Activated CD4-positive, alpha-beta T cell treated with anti-CD3 and anti-CD28 coated beads, Interleukin-2, amount 50 U/mL, for 4 hours (primary cell): ENCODE measurements at regions not wholly inside any gene's neighbourhood (a gene's known extent, or its start where the extent isn't known, plus 50 kb on each side); places are given as distances from the start of the nearest gene placed in this dataset.

Experiments
- DNase-seq, 2 experiments: peaks; one replicate each; pipeline ENCODE4 v3.0.0-alpha.2; 2020

DNA sequence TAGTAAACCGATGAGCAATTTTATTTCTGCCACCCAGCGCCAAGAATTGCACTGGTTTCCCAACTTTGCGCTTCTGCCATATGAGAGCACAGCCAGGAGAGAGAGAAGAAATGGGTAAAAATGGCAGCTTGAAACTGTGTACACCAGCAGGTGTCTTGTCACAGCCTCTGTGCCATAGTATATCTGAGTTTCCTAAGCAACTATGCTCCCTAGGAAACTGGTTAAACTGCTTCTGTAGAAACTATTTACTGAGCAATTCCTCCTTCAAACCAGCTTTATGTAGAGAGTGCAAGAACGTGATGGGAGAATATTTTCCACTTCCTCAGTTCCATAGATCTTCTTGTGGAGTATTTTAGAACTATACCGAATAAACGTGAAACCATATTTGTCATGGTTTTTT is 1361.3 kb downstream of the PCDH9 start:
- no peak for DNase-seq

DNA sequence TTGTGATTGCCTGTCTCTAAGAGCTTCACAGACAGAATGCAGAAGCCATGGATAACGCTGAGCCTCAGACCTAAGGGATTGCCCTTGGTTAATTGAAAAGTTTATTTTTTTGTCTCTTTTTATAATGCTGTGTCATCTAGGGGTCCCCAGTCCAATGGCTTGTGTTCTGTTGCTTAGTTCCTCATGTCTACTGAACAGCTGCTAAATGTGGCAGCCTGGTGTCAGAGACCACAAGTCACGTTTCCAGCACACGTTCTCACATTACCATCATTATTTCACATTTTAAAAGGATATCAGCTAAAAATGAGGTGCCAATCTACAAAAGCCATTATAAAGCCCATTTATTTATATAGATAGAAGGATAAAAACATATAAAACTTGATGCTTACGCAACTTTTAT is 1362.0 kb downstream of the PCDH9 start:
- no peak for DNase-seq

DNA sequence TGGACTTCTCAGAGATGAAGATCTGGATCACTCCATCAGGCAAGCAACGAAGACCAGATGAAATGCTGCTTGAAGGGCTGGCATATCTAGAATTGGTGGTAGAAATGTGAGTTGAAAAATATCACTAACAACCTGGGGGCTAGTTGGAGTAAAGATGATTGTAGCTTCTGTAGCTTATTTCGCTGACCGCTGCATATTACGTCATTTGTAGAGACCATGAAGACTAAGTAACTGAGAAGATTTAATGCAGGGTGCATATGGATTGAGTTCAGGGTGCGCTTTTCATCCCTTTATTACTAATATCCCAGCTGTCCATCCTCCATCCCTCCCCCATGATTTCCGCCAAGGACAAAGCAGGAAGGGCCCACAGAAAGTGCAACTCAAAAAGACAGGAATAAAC is 1364.0 kb downstream of the PCDH9 start:
- DNase-seq = no peak

DNA sequence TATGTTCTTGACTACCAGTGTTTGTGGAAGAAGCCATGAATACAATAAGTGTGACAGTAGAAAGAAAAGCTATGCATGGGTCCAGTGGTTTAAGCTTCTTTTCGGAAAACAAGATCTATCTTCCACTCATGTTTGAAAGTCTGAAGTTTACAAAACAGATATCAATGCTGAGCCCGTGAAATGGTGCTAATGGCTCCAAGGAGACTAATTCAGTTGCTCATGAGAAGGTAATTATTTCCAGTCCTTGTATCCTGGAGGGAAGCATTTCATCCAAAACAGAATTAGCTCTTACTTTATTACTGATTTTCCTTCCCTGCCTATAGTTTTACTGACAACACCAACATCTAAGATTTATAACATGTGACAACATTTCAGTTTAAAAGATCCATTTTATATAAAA is 1364.9 kb downstream of the PCDH9 start:
- no peak for DNase-seq

DNA sequence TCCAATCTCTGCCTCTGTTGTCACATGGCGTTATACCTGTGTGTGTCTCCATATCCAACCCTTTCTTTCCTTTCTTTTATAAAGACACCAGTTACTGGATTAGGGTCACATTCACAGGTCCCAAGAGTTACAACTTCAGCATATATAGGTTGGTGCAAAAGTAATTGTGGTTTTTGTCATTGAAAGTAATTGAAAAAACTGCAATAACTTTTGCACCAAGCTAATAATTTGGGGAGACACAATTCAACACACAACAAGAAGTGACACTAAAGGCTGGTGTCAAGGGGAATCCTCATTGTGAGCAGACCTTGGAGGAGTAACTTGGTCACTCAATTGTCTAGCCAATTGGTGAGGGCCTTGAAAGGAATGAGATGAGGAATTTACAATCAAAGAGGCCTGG is 1366.1 kb downstream of the PCDH9 start:
- no peak for DNase-seq

DNA sequence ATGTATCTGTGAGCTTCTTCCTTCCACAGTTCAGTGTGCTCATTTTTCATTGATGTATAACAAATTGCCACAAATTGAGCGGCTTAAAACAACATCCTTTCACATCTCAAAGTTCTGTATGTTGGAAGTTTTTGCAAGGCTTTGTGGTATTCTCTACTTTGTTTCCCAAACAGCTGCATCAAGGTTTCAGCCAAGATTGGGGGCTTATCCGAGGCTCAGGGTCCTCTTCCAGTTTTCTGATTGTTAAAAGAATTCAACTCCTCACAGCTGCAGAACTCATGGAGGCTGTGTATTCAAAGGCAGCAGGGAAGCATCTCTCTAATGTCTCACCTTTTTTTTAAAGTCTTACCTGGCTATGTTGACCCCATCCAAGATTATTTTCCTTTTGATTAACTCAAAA is 1369.8 kb downstream of the PCDH9 start:
- no peak for DNase-seq

DNA sequence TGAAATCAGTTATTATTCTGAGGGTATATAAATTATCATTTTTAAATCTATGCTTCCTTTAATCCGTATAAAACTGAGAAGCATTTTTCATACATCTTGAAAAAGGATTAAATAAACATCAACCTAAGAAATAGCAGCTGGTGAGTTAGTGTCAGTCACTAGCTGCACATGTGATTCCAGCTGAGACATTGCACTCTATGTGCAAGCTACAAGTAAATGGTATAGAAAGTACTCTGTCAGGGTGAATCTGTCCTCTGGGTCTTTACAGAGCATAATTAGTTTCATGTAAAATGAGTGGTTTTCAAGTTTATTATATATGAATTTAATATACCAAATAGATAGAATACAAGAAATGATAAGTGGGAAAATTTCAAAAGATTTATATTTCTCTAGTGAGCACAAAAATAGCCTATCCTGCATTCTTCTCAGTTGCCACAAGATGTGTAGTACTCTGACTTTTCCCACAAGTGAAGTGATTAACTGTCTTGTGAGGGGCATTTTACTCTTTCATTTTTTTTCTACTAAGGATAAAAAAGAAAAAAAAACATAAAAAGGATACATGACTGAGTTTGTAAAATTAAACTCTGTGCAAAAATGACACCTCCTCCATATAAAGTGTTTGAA is 1372.1 kb downstream of the PCDH9 start:
- DNase-seq = no peak

DNA sequence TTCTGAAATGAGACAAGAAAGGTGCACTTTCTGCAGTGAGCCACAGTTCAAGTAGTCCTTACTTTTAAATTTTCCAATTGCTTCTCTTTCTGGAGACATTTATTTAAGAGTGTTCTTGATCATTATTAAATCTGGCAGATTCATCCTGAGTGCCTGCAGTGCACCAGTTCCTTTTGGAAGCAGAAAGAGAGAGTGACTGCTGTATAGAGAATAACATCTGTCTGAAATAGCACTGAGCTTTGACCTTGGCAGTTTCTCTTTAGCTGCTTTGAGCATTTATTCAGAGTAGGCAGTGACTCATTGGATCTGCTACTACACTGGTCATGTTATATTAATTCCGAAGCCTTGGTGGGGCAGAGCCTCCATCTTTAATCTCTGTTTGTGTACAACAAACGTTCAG is 1373.7 kb downstream of the PCDH9 start:
- no peak for DNase-seq

DNA sequence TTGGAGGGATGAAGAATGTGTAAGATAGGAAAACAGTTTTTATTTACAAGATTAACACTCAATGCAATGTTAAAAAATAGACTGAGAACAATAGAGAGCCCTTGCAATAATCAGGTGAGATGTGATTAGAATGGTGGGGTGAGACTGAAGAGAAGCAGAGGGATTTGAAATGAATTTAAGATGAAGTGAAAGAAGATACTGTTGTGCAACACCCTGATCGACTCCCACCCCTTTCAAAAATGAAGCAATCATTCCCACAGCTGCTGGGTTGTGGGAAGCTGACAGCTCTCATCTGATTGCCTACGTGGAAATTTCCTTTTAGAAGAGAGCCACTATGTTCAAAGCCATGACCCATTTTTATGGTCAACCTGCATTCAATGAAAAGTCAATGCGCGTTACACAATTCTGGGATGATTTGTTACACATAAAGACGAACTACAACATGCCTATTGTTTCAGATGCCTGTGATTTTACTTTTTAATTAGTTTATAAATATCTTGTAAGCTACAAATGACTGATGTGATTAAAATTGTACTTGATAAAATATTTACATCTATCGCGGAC is 1374.8 kb downstream of the PCDH9 start:
- DNase-seq = no peak

DNA sequence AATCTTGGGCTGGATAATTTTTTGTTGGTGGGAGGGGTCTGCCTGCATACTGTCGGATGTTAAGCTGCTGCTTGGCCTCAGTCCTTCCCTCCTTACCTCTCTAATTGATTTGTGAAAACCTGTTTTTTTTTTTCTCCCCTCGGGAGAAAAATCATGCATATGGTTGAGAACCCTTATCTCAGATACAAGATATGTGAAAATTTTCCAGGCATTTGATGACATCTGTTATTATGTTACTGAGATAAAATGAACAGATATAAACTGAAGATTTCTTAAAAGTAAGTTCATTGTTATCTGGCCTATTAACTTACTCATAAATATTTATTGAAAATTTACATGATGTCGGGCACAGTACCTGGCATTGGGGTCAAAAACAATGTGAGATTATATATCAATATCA is 1375.7 kb downstream of the PCDH9 start:
- no peak for DNase-seq

DNA sequence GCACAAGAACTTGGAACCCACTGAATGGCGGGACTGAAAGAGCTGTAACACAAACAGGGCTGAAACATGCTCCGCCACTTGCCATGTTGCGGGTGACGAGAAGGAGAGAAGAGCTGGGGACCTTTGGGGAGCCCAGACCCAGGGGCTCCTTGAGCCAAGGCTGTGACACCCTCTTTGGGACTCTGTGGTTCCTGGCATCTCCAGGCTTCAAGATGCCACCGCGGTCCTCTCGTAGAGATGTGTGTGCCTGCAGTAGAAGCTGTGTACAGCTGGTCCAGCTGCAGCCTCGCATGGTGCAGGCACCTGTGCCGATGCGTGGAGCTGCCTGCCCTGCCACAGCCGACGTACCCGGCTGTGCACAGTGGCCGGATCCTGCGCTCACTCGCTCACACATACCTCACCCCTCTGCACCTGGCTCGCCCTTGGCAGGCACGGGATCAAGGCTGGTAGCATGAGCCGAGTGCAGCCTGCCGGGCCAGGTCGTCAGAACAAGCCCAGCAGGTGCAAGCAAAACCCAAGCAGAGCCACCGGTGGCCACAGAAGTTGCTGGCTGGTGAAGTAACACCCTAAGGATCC is 1385.8 kb downstream of the PCDH9 start:
- no peak for DNase-seq

DNA sequence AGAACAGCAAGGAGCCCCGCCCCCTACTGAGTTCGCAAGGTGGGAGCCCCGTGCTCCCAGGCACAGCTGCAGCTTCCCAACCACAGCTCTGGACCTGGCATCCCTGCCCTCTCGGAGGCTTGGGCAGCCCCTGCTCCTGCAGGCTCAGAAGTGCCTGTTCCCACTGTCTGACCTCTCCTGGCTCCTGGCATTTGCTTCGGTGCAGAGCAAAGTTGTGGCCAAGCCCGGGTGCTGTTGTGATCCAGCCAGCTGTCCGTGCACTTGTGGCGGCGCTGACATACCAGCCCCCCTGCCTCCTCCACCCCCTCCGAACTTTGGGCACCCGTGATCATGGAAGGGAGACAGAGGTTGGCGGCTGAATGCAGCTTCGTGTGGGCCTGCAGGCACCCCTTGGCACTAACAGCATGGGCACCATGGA is 1386.8 kb downstream of the PCDH9 start:
- no peak for DNase-seq

DNA sequence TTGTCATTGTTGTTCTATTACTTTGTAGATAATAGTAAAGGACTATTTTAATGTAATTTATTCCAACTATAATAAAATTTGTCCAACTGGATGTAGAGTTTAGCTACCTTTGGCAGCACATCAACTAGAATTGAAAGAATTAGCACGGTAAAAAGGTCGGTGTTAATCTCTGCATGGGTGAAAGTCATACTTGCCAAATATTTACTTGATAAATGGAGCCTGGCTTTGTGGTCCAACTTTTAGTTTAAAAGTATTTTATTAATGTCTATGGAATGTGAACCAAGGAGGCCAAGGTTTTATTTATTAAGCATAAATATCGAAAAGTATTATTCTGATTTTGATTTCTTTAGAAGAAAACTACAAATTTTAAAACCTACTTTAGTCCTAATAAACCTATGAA is 1389.0 kb downstream of the PCDH9 start:
- DNase-seq = no peak

DNA sequence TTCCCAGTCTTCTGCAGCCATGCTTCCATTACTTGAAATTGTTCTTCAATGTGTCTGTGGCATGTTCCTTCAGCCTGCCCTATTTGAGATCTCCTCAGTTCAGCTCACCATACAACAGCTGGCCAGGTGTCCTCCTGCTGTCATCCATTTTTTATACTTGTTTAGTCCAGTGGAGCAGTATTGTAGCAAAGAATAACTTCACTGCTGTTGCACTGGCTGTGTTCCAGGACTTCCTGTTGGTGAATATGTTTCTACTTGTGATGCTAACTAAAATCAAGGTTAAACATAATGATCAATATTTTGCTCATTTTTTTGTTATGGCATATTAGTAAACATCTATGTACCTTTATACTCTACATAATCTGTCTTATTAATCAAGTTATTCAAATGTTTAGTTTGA is 1394.1 kb downstream of the PCDH9 start:
- no peak for DNase-seq

DNA sequence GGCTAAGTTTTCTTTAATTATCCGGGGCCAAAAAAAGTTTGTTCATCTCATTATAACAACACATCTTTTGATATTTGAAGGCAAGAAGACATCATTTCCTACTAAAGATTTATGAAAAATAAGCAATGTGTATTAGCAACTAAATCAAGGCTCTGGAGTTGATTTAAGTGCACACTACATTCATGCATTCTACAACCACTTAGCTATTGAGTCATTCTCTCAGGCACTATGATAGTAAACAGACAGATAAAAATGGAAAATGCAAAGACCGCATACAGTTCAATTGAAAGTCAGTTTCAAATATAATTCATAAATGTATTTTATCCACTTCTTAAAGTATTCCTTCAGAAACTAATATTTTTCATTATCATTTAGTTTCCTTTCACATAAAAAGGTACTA is 1395.2 kb downstream of the PCDH9 start:
- DNase-seq = no peak

DNA sequence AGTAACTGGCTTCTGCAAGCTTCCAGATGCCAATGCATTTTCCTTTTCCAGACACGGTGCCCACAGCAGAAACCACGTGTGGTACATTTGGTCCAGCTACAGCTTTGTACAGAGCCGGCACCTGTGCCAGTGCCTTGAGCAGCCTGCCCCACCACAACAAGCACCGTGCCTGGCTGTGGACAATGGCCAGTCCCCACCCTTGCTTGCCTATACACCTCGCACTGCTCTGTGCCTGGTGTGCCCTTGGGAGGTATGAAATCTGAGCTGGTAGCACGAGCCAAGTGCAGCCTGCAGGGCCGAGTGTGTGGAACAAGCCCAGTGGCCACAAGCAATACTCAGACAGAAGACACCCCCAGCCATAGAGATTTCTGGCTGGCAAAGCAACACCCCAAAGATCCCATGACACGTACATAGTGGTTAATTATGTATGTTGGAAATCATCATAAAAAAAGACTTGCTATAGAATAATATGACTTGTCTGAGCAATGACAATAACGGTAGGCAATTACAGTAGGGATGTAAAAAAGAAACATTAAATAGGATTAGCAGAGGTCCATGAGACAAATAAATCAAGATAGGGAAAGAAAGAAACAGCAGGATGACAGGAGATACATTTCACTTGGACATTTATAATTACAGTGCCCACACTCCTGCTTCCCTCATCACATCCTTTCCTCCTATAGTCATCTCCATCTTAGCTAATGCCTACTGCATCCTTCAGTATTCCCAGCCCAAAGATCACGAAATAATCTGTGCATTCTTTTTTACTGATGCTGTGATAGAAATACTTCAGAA is 1399.5 kb downstream of the PCDH9 start:
- DNase-seq = no peak

DNA sequence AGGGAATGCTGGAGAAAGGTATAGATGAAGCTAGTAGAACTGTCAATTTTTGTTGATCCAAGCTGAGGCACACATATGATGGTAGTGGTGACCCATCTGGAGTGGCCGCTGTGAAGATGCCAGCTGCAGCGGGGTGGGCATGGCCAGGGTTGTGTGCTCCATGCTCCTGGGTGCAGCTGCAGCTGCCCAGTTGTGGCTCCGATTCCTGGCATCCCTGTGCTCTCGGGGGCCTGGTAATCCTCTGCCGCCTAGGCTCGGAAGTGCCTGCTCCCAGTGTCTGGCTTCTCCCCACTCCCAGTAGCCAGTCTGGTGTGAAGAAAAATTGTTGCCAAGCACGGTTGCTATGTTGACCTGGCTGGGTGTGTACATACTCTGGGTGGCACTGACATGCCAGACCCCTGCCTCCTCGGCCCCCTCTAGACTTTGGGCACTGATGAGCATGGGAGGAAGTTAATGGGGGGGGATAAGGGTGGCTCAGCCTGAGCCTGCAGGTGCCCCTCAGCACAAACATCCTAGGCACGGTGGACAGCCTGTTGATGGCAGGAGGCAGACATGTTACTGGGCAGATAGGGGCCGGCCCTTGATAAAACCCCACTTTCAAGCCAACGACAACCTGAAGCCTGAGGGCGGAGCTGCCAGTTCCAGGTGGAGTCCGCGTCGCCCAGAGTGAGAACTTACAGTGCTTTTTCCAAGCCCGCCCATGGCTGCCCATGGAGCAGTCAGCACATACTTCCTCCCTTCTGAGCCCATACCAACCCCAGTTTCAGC is 1400.7 kb downstream of the PCDH9 start:
- no peak for DNase-seq

DNA sequence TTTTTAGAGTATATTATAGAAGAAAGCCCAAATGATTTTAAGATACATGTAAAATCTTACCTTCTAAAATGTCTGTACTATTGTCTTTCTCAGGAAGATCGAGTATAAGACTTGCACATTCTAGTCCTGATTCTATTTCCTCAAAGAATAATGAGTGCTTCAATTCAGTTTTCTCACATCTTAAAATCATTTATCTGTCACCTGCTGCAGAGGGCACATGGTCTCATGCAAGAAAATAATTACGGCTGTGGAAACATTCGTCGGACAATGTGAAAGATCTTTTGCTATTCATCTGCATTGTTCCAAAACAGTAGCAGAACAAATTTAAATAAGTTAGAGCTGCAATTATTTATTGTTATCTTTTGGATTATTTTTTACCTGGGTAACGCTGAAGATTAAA is 1403.5 kb downstream of the PCDH9 start:
- no peak for DNase-seq

DNA sequence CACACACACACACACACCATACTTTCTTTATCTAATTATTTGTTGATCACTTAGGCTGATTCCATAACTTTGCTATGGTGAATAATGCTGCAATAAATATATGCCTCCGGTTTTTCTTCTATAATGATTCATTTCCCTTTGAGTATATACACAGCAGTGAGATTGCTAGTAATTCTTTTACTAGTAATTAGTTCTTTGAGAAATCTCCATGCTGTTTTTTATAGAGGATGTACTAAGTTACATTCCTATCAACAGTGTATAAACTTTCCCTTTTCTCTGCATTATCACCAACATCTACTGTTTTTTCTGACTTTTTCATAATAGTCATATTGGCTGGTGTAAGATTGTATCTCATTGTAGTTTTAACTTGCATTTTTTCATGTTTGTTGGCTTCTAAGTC is 1405.1 kb downstream of the PCDH9 start:
- no peak for DNase-seq

DNA sequence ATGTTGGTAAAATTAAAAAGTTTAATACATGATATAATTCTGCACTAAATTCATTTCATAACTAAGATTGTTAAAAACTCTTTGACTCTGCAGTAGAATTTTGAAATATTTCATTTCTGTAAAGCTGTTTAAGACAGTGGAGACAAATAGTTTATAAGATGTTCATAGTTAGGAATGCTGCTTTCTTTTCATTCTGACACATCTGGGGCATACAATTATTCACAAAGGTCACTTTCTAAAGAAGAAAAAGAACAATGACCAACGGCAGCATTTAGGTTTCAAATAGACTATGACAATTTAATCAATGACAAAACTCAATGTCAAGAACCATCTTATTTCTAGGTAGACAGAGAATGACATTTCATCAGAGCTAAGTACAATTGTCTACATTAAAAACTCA is 1422.1 kb downstream of the PCDH9 start:
- DNase-seq = no peak

DNA sequence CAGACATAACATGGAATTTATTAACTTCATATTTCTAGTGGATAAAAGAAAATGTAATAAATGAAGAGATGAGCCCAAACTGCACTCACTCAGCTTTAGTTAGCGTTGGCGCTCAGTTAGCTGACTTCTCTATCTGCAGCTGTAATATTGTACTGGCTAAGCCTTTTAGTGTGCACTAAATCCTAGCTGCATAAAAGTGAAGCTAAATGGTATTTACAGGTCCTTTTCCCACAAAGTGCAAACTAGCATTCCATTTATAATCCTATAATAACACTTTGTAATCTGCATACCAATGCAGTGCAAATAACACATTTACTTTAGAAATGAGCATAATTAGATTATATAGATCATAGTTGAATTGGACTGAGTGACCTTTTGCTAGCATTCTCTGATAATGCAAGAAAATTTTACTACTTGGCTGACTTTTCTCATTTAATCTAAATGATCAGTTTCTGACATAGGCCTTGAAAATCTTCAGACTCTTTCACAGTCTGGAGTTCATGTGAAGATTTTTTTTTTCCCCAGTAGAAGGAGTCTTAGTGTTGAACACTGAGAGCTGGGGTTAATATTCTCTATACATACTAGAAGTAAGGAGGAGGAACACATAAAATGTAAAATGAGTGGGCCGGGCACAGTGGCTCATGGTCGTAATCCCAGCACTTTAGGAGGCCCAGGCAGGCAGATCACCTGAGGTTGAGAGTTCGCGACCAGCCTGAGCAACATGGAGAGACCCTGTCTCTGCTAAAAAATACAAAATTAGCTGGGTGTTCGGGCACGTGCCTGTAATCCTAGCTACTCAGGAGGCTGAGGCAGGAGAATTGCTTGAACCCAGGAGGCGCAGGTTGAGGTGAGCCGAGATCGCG is 1426.4 kb downstream of the PCDH9 start:
- DNase-seq = no peak

DNA sequence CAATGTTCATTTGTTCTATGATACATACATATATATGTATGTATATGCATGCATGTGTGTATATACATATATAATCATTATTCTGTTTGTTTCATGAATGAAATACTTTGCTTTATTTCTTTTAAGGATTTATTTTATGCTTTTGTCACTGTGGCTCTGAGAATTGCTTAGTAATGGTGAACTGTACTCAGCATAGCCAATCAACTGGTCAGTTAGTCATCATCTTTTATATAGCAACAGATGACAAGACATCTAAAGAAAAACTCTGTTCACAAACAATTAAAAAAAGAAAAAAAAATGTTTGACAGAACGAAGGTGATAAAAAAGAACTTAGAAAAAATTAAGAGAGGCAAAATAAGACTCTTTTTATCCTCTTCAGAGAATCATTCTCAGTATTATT is 1440.3 kb downstream of the PCDH9 start:
- no peak for DNase-seq
